NCI-H2107 (cell line): ENCODE measurements at regions not wholly inside any gene's neighbourhood (a gene's known extent, or its start where the extent isn't known, plus 50 kb on each side); places are given as distances from the start of the nearest gene placed in this dataset.
"Not testable (repeated sequence)": the region's sequence is repeated elsewhere in the genome, so short reads cannot be mapped to it uniquely, and the experiment has no call there.

Experiments used
- DNase-seq: peaks from one replicate; lab custom pipeline; 2025; lab: John Stamatoyannopoulos, UW

GRCh38 chr3:73120710-73121109 is 59.3 kb downstream of the EBLN2 start:
- no peak for DNase-seq

GRCh38 chr3:73121669-73122331 is 60.3 kb downstream of the EBLN2 start:
- no peak for DNase-seq

- DNase-seq: no peak
Observed at GRCh38 chr3:73134034-73134433, 72.6 kb downstream of the EBLN2 start.

GRCh38 chr3:73136941-73137340 is 75.5 kb downstream of the EBLN2 start:
- DNase-seq: no peak

GRCh38 chr3:73137736-73138403 is 76.4 kb downstream of the EBLN2 start:
- no peak for DNase-seq

DNA sequence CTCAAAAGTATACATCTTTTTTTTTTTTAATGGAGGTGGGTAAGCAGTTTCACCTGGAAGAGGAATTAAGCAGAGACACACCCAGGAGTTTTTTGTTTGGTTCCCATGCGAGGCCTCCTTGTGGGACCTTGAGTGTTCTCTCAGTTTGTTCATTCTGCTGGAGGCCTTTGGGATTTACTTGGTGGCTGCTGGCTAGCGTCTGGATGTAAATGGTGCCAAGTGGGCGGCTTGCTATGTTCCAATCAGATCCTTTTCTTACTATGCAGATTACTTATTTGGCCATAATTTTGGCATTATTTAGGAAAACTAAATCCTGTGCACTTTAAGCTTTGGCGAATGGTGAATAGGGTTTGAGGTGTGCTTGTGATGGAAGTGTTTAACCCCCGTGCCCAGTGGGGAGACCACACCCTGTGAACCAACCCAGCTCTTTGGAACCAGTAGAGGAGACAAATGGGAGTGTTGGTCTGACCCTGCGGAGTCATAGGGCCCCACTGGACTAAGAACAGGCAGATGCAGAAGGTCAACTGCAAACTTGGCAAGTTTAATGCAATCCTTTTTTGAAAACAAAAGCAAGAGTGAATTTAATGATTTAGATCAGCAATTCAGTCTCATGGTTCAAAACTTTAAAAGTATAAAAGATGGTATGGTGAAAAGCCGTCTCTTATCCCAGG is 79.4 kb downstream of the EBLN2 start:
- no peak for DNase-seq

GRCh38 chr3:73141525-73141924 is 80.1 kb downstream of the EBLN2 start:
- DNase-seq: no peak

- DNase-seq: no peak
Observed at GRCh38 chr3:73143401-73143800, 81.9 kb downstream of the EBLN2 start.

DNA sequence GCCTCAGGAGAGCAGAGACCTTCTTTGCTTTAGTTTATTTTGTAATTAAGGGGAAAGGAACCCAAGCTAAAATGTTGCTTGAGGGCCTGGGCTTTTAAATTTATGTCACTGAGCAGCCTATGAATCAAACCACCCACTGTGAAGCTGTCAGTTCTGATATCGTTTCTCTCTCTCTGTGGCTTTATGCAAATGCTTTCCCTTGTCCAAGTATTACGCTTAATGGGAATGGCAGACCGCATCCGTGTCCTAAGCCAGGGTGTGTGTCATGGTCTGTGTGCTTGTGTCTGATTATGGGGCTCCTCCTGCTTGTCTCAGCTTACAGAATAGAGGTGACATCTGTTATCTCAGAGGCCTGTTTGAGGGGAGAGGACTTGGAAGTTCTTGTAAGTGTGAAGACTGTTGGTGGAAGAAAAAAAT is 82.4 kb downstream of the EBLN2 start:
- peak; percentile 29 for DNase-seq

- no peak for DNase-seq
Observed at GRCh38 chr3:73144276-73144675, 82.8 kb downstream of the EBLN2 start.

DNA sequence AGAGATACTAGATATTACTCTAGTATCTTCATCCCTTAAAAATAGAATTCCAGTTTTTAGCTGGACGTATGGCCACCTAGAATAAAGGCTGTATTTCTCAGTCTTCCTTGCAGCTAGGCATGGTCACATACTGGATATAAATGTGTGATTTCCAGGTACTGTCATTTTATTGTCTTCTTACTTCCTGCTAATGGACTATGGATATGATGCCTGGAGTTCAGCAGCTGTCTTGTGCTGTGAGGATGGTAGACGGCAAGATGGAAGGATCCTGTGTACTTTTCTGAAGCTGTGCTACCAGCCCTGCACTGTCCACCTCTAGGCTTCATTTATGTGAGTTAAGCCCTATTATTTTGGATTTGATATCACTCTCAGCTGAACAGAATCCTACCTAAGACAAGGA is 83.4 kb downstream of the EBLN2 start:
- no peak for DNase-seq

GRCh38 chr3:73147479-73147878 is 86.0 kb downstream of the EBLN2 start:
- not testable (repeated sequence) for DNase-seq

DNA sequence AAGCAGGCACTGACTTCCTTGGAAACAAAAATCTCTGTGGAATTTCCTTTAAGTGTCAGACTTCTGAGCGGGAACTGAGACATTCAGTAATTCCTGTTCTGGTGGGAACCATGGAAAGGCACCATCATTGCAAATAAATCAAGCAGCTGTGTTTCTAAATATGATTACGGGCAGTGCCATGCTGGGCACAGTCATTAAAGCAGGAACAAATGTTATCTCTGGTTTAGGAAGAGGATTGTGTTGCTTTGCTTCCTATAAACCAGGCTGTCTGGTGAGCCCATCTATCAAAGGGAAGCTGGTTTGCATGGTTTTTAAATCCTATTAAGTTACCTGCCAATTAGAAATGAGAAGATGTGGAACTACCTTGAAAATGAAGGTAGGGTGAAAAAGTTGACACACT is 86.7 kb downstream of the EBLN2 start:
- no peak for DNase-seq

DNA sequence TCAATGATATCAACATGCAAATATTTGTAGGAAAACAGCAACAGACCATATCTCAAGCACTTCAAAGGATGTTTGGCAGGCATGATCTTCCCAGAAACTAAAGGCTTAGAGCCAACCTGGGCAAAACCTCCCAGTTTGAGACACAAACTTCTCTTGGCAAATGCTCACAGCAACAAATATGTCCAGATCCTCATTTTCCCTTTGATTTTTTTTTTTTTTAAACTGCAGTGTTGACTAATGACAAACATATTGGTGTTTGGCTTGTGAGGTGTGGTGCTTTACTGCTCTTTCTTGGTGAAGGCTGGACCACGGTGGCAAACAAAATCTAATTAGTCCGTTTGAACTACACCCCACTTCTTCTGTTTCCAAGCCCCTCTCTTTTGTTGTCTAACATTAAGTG is 87.2 kb downstream of the EBLN2 start:
- no peak for DNase-seq

DNA sequence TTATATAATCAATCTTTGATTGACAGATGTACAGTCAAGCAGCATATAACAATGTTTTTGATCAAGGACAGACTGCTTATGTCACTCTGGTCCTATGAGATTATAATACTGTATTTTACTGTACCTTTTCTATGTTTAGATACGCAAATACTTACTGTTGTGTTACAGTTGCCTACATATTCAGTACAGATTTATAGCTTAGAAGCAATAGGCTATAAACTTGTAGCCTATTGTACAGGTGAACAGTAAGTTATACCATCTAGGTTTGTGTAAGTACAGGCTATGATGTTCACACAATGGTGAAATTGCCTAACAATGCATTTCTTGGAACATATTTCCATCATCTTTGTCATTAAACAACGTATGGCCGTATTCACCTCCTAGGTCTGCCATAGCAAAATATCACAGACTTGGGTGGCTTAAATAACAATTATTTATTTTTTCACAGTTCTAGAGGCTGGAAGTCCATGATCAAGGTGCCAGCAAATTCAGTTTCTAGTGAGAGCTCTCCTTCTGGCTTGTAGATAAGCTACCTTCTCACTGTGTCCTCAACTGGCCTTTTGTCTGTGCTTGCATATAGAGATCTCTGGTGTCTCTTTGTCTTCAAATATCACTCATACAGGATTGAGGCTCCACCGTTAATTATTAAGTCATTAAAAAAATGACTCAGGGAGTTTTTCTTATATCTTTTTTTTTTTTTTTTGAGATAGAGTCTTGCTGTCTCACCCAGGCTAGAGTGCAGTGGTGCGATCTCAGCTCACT is 89.1 kb downstream of the EBLN2 start:
- DNase-seq: no peak

- DNase-seq: not testable (repeated sequence)
Observed at GRCh38 chr3:73152571-73152970, 91.1 kb downstream of the EBLN2 start.

DNA sequence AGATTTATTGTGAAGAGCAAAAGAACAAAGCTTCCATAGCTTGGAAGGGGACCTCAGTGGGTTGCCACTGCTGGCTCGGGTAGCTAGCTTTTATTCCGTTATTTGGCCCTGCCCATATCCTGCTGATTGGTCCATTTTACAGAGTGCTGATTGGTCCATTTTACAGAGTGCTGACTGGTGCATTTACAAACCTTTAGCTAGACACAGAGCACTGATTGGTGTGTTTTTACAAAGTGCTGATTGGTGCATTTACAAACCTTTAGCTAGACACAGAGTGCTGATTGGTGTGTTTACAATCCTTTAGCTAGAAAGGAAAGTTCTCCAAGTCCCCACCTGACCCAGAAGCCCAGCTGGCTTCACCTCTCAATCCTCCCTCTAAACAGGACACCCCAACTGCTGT is 91.6 kb downstream of the EBLN2 start:
- not testable (repeated sequence) for DNase-seq

- not testable (repeated sequence) for DNase-seq
Observed at GRCh38 chr3:73154261-73154660, 92.8 kb downstream of the EBLN2 start.

DNA sequence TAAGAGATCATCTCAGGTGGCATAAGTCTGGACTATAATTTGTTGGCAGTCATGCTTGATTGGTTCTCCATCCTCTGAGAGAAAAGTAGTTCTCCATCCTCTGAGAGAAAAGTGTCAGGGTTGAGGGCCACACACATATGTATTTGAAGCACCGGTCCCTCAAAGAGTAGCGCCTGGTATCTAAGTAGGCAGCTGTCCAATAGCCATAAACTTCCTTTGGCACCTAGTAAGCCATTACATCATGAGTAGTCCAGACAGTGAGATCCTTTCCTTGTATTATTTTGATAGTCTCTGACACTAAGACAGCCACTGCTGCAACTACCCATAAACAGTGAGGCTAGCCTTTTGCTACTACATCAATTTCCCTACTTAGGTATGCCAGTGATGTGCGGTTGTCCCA is 94.0 kb downstream of the EBLN2 start:
- not testable (repeated sequence) for DNase-seq

DNA sequence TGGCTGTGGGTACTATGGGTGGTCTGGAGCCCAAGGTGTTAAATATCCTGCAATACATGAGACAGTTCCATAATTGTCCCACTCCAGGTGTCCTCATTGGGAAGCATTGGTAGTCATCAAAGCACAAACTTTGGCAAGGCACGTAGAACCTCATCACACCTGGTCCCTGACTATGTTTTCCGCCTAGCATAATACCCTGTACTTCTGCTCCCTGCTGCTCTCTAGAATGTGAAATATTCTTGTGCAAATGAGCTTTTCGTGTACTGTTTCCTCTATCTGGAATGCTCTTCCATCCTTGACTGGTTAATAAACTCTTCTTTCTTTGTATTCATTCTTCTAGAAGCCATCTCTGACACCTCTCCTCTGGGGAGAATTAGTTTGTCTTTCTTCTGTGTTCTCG is 103.2 kb downstream of the EBLN2 start:
- no peak for DNase-seq

- DNase-seq: peak; percentile 42
Observed at GRCh38 chr3:73175698-73176097, 114.2 kb downstream of the EBLN2 start.

DNA sequence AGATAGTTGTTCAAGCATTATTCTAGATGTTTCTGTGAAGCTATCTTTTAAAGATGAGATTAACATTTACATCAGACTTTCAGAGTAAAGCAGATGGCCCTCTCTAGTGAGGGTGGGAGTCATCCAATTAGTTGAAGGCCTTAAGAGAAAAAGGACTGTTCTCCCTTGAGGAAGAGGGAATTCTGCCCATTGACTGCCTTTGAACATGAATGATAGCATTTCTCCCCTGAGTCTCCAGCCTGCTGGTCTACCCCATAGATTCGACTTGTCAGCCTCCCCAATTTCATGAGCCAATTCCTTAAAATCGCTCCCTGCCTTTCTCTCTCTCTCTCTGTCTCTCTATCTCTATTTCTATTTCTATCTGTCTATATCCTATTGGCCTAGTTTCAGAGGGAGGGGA is 115.5 kb downstream of the EBLN2 start:
- DNase-seq: no peak

- DNase-seq: no peak
Observed at GRCh38 chr3:73177827-73178226, 116.4 kb downstream of the EBLN2 start.
